Astrocyte (in vitro differentiated cells and primary cell): ENCODE measurements at regions not wholly inside any gene's neighbourhood (a gene's known extent, or its start where the extent isn't known, plus 50 kb on each side); places are given as distances from the start of the nearest gene placed in this dataset.

Experiments used
- CTCF ChIP-seq: IDR thresholded peaks from 2 replicates; pipeline ENCODE4 v1.5.1; 2011; ENCODE audit warnings: low read depth, mild to moderate bottlenecking, inconsistent platforms, low read length, moderate library complexity; ENCODE audit not compliant: insufficient read depth
- EZH2 ChIP-seq: IDR thresholded peaks from 2 replicates; pipeline ENCODE4 v1.6.1; 2012; ENCODE audit warnings: mild to moderate bottlenecking, low read length, inconsistent platforms; ENCODE audit not compliant: insufficient read depth

DNA sequence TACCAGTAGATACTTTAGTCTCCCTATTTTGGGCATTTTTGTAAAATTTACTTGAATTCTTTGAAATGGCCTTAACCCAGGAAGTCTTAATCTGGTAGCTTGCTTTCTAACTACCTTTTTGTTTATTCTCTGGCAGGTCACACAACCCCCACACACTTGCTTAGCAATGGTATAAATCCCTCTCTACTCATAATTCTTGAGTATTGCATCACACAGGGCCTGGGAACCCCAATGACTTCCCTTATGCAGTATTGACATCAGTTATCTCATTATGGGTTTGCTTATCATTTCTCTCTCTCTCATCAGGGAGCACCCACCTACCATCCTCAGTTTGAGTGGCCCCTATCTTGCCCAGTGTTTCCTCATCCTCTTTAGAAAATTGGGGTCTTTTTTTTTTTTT lies 207.1 kb downstream of the KCNS3 start:
- TF ChIP-seq CTCF (no peak), EZH2 (no peak)
